ENCODE measurements at regions not wholly inside any gene's neighbourhood (a gene's known extent, or its start where the extent isn't known, plus 50 kb on each side); places are given as distances from the start of the nearest gene placed in this dataset.

DNA sequence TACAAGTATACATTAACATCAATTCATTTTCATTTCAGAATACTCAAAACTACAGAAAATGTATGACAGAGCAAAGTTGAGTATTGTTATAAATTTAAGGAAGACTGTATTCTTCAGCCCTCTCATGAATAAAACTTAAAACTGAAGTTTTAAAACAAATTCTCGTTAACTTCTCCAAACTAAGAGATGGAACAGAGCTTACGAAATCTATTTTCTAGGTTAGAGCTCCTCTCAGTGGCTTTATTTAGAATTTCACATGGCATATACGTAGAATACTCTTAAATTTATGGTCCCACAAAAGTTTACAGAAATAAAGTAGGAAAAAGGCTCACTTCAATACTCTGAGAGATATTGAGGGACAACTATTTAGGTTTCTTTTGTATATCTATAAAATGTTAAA lies 612.1 kb downstream of the KCNJ3 start:
- peak in 1 of 2 donors; percentile 4 for DNase-seq (ENCODE audit: low read depth in 2 of 2)

- DNase-seq (ENCODE audit: low read depth in 2 of 2) = no peak
These were observed 611.0 kb downstream of the KCNJ3 start for GRCh38 chr2:155309483-155309882.

GRCh38 chr2:155308367-155309009 lies 610.0 kb downstream of the KCNJ3 start:
- no peak for DNase-seq (ENCODE audit: low read depth in 2 of 2)

- no peak for DNase-seq (ENCODE audit: low read depth in 2 of 2)
These were observed 602.7 kb downstream of the KCNJ3 start for GRCh38 chr2:155301221-155301620.

- no peak for DNase-seq (ENCODE audit: low read depth in 2 of 2)
These were observed 599.5 kb downstream of the KCNJ3 start for GRCh38 chr2:155298001-155298400.

- no peak for DNase-seq (ENCODE audit: low read depth in 2 of 2)
These were observed 595.9 kb downstream of the KCNJ3 start for GRCh38 chr2:155294358-155294757.

DNA sequence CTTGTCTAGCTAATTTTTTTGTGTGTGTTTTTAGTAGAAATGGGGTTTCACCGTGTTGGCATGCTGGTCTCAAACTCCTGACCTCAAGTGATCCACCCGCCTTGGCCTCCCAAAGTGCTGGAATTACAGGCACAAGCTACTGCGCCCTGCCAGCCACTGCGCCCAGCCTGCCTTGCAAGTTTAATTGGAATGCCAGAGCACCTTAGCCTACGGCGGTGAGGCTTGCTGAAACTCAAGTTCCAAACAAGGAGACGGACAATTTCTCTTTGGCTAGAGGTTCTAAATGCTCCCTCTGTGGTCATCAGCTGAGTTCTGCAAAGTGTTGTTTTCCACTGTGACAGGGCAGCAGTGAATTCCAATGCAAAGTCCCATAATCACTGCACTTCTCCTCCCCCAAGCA lies 583.4 kb downstream of the KCNJ3 start:
- no peak for DNase-seq (ENCODE audit: low read depth in 2 of 2)

DNA sequence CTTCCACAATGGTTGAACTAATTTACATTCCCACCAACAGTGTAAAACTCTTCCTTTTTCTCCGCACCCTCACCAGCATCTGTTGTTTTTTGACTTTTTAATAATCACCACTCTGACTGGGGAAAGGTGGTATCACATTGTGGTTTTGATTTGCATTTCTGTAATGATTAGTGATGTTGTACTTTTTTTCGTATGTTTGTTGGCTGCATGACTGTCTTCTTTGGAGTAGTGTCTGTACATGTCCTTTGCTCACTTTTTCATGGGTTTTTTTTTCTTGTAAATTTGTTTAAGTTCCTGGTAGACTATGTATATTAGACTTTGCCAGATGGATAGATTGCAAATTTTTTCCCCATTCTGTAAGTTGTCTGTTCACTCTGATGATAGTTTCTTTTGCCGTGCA lies 574.8 kb downstream of the KCNJ3 start:
- no peak for DNase-seq (ENCODE audit: low read depth in 2 of 2)

DNA sequence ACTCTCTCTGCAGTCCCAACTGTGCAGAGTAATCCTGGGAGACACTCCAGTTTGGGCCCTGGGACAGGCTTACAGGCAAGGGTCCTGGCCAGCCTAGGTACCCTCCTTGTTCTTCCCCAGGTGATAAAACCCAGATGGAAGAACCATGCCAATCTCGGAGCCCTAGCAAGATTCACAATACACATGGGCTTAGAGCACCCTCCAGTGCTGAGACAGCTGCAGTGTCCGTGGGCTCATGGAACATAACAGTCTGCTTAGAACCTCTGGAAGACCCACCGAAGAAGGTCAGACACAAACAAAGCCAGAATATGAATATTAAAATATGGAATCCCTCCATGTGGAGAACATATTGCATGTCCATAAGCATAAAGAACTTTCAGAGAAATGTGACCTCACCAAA lies 568.1 kb downstream of the KCNJ3 start:
- no peak for DNase-seq (ENCODE audit: low read depth in 2 of 2)

GRCh38 chr2:155266109-155266508 lies 567.6 kb downstream of the KCNJ3 start:
- no peak for DNase-seq (ENCODE audit: low read depth in 2 of 2)

- DNase-seq (ENCODE audit: low read depth in 2 of 2) = no peak
These were observed 558.3 kb downstream of the KCNJ3 start for GRCh38 chr2:155256803-155257202.

GRCh38 chr2:155250800-155251199 lies 552.3 kb downstream of the KCNJ3 start:
- DNase-seq (ENCODE audit: low read depth in 2 of 2) = no peak

GRCh38 chr2:155240176-155240575 lies 541.7 kb downstream of the KCNJ3 start:
- no peak for DNase-seq (ENCODE audit: low read depth in 2 of 2)

DNA sequence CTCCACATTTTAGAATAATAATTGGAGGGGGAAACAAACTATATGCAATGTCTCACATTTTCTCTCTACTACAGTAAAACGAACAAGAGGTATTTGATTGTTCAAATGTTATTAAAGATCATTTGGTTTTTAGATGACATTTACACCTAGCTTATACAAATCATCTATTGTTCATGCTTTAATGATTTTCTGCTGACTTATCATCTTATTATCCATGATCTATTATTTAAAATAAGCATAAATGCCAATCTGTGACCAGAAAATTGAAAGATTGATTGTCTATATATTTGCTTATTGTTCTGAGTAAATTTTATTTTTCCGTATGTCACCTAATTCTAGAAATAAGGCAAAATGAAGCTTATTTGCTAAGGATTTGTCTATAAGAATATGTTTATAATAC lies 537.2 kb downstream of the KCNJ3 start:
- no peak for DNase-seq (ENCODE audit: low read depth in 2 of 2)

GRCh38 chr2:155223781-155224406 lies 525.4 kb downstream of the KCNJ3 start:
- peak in 1 of 2 donors; percentile 0 for DNase-seq (ENCODE audit: low read depth in 2 of 2)

DNA sequence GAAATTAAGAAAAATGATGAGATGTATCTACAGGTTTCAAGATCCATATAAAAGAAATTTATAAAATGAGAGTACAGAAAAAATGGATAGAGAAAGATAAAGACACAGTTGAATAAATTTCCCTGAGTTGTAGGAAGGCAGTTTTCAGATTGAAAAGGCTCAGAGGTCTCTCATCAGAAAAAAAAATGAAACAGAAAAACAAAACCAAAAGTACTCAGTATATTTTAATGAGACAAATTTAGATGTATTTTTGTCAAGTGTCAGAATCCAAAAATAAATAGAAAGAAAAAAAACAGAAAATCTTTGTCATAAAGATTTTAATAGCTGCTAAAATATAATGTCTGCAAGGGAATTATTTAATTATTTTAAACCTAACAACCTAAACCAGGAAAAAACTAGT lies 520.5 kb downstream of the KCNJ3 start:
- no peak for DNase-seq (ENCODE audit: low read depth in 2 of 2)

- no peak for DNase-seq (ENCODE audit: low read depth in 2 of 2)
These were observed 519.9 kb downstream of the KCNJ3 start for GRCh38 chr2:155218292-155218924.

- no peak for DNase-seq (ENCODE audit: low read depth in 2 of 2)
These were observed 516.7 kb downstream of the KCNJ3 start for GRCh38 chr2:155215037-155215707.

GRCh38 chr2:155209696-155210450 lies 511.4 kb downstream of the KCNJ3 start:
- no peak for DNase-seq (ENCODE audit: low read depth in 2 of 2)

GRCh38 chr2:155203178-155203577 lies 504.7 kb downstream of the KCNJ3 start:
- no peak for DNase-seq (ENCODE audit: low read depth in 2 of 2)

- no peak for DNase-seq (ENCODE audit: low read depth in 2 of 2)
These were observed 502.3 kb downstream of the KCNJ3 start for GRCh38 chr2:155200753-155201152.

- DNase-seq (ENCODE audit: low read depth in 2 of 2) = no peak
These were observed 491.8 kb downstream of the KCNJ3 start for GRCh38 chr2:155190342-155190741.

Data from dermis microvascular lymphatic vessel endothelial cell (primary cell).